ENCODE measurements at regions not wholly inside any gene's neighbourhood (a gene's known extent, or its start where the extent isn't known, plus 50 kb on each side); places are given as distances from the start of the nearest gene placed in this dataset.

DNA sequence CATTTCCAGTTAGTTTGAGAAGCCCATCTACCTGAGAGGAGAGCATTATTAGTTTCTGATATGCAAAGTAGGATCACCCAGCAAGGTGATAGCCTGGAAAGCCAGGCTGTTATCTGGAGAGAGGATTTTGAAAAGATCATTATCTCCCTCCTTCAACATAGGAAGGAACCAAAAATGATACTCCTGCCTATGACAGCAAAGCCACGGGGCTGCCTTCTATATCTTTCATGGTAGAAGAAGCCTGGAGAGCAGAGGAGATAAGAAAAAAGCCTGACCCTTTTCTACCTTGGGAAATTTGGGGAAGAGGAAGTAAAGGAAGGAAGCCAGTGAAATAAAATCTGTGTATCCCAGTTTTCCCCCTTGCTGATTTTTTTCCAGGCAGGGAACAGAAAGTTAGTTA lies 205.5 kb downstream of the MFSD1 start:
- H3K9me3 ChIP-seq, result no peaks in the 10 kb centered on the region
- no peak for TF ChIP-seq MEF2A (IDR thresholded peaks at IDR 0.05; ENCODE audit: borderline replicate concordance, low read depth)
- TF ChIP-seq, protein P1, sequence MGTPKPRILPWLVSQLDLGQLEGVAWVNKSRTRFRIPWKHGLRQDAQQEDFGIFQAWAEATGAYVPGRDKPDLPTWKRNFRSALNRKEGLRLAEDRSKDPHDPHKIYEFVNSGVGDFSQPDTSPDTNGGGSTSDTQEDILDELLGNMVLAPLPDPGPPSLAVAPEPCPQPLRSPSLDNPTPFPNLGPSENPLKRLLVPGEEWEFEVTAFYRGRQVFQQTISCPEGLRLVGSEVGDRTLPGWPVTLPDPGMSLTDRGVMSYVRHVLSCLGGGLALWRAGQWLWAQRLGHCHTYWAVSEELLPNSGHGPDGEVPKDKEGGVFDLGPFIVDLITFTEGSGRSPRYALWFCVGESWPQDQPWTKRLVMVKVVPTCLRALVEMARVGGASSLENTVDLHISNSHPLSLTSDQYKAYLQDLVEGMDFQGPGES (IDR thresholded peaks at IDR 0.05; ENCODE audit: low read depth, low read length), result no peak
- TF ChIP-seq, protein P2, sequence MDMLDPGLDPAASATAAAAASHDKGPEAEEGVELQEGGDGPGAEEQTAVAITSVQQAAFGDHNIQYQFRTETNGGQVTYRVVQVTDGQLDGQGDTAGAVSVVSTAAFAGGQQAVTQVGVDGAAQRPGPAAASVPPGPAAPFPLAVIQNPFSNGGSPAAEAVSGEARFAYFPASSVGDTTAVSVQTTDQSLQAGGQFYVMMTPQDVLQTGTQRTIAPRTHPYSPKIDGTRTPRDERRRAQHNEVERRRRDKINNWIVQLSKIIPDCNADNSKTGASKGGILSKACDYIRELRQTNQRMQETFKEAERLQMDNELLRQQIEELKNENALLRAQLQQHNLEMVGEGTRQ (IDR thresholded peaks at IDR 0.05; ENCODE audit: borderline replicate concordance, low read depth, low read length), result no peak
- TF ChIP-seq SMC3 (IDR thresholded peaks at IDR 0.05; ENCODE audit: low read depth, low read length), result no peak
- TF ChIP-seq FOXJ3 (CRISPR knock-in tag; IDR thresholded peaks at IDR 0.05), result no peak
- TF ChIP-seq RXRA (IDR thresholded peaks at IDR 0.05; ENCODE audit: borderline replicate concordance, low read depth), result no peak
- no peak overlapping the region for H3K9ac ChIP-seq
- H3K27ac ChIP-seq (ENCODE audit: low read depth in 2 of 2, low read length in 1 of 2), result no peak overlapping the region
- H3K4me3 ChIP-seq (ENCODE audit: low read depth in 2 of 2, low read length in 1 of 2), result no peak overlapping the region
- ChIA-PET POLR2A (no interaction called here), CTCF (no interaction called here)
- no peaks in the 10 kb centered on the region for H3K27me3 ChIP-seq (ENCODE audit: insufficient read depth)
- peaks cover 0 to 10% of the 10 kb centered on the region in 2 experiments; a peak in 3 of 4 replicates for H3K4me1 ChIP-seq (ENCODE audit: control insufficient read depth in 1 of 2, insufficient read depth in 2 of 2, low read depth in 1 of 2, low read length in 1 of 2)
- H4K20me1 ChIP-seq (ENCODE audit: insufficient read depth), result no peaks in the 10 kb centered on the region
- no peaks in the 10 kb centered on the region for H3F3A ChIP-seq (replicated peaks; ENCODE audit: insufficient read depth)
- H3K4me2 ChIP-seq, result no peak overlapping the region
- H2AFZ ChIP-seq (ENCODE audit: low read depth), result no peak overlapping the region
- no peaks in the 10 kb centered on the region for H3K36me3 ChIP-seq (replicated peaks in 1 of 2; ENCODE audit: control insufficient read depth in 1 of 2, insufficient read depth in 2 of 2, low read length in 1 of 2)
- no peak for DNase-seq
- H3K79me2 ChIP-seq (ENCODE audit: insufficient read depth), result no peaks in the 10 kb centered on the region
- no peaks in the 10 kb centered on the region for H3K9me2 ChIP-seq
- WGBS (ENCODE audit: low lambda C conversion rate), result 56% methylated on average over 1 of the region's 1 CpG

DNA sequence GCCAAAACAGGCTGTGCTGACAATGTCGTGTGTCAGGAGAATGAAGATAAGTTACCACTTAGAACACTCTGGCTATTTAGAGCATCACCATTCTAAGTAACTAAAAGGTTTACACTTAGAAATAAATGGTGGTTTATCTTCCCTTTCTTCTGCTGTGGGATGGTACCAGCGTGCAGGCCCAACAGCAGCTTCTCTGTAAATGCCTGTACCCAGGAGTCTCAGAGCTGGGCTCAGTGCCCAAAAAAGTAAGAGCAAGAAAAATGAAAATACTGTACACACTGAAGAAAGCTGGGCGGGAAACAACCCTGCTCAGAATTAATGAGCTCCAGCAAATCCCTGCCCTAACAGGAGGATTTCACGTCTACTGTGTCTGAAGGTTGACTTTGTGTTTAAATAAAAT lies 206.5 kb downstream of the MFSD1 start:
- H3K27ac ChIP-seq (ENCODE audit: low read depth in 2 of 2, low read length in 1 of 2), result no peak overlapping the region
- H3K36me3 ChIP-seq (replicated peaks in 1 of 2; ENCODE audit: control insufficient read depth in 1 of 2, insufficient read depth in 2 of 2, low read length in 1 of 2), result no peaks in the 10 kb centered on the region
- H2AFZ ChIP-seq (ENCODE audit: low read depth), result no peak overlapping the region
- no peaks in the 10 kb centered on the region for H3K9me2 ChIP-seq
- H3K79me2 ChIP-seq (ENCODE audit: insufficient read depth), result no peaks in the 10 kb centered on the region
- H3F3A ChIP-seq (replicated peaks; ENCODE audit: insufficient read depth), result no peaks in the 10 kb centered on the region
- no peak overlapping the region for H3K4me2 ChIP-seq
- no peaks in the 10 kb centered on the region for H3K9me3 ChIP-seq
- ChIA-PET POLR2A (interaction anchor here (0.7 kb wide), 1 partner anchor 1759 kb away, joined by 3 read pairs; no protein-coding TSS in a partner anchor), CTCF (interaction anchor here (1.0 kb wide), 1 partner anchor 30 kb away, joined by 3 read pairs; no protein-coding TSS in a partner anchor)
- no peak for DNase-seq
- no peaks in the 10 kb centered on the region for H4K20me1 ChIP-seq (ENCODE audit: insufficient read depth)
- H3K4me1 ChIP-seq (ENCODE audit: control insufficient read depth in 1 of 2, insufficient read depth in 2 of 2, low read depth in 1 of 2, low read length in 1 of 2), result peaks cover 0 to 10% of the 10 kb centered on the region in 2 experiments; a peak in 3 of 4 replicates
- H3K4me3 ChIP-seq (ENCODE audit: low read depth in 2 of 2, low read length in 1 of 2), result no peak overlapping the region
- H3K27me3 ChIP-seq (ENCODE audit: insufficient read depth), result no peaks in the 10 kb centered on the region
- WGBS (ENCODE audit: low lambda C conversion rate), result 43% methylated on average over 4 of the region's 4 CpGs
- H3K9ac ChIP-seq, result no peak overlapping the region
- TF ChIP-seq MXI1 (IDR thresholded peaks at IDR 0.05; ENCODE audit: low read depth, low read length) (no peak), ELF1 (IDR thresholded peaks at IDR 0.05) (no peak), EZH2phosphoT487 (IDR thresholded peaks at IDR 0.05; ENCODE audit: borderline replicate concordance, low read depth) (no peak), TEAD4 (IDR thresholded peaks at IDR 0.05; ENCODE audit: borderline replicate concordance, insufficient read depth) (no peak), FOXM1 (IDR thresholded peaks at IDR 0.05; ENCODE audit: low read depth) (no peak), RXRA (IDR thresholded peaks at IDR 0.05; ENCODE audit: borderline replicate concordance, low read depth) (no peak), GATA2 (CRISPR knock-in tag; IDR thresholded peaks at IDR 0.05) (no peak), TCF12 (IDR thresholded peaks at IDR 0.05) (no peak), TAF1 (IDR thresholded peaks at IDR 0.05; ENCODE audit: borderline replicate concordance, low read depth, low read length) (no peak), SIN3A (IDR thresholded peaks at IDR 0.05; ENCODE audit: borderline replicate concordance, low read depth, low read length) (no peak), CHD2 (IDR thresholded peaks at IDR 0.05; ENCODE audit: low read length, partially characterized antibody) (no peak)
- TF ChIP-seq, protein P3, sequence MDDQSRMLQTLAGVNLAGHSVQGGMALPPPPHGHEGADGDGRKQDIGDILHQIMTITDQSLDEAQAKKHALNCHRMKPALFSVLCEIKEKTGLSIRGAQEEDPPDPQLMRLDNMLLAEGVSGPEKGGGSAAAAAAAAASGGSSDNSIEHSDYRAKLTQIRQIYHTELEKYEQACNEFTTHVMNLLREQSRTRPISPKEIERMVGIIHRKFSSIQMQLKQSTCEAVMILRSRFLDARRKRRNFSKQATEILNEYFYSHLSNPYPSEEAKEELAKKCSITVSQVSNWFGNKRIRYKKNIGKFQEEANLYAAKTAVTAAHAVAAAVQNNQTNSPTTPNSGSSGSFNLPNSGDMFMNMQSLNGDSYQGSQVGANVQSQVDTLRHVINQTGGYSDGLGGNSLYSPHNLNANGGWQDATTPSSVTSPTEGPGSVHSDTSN (IDR thresholded peaks at IDR 0.05), result no peak
- TF ChIP-seq, protein P4, sequence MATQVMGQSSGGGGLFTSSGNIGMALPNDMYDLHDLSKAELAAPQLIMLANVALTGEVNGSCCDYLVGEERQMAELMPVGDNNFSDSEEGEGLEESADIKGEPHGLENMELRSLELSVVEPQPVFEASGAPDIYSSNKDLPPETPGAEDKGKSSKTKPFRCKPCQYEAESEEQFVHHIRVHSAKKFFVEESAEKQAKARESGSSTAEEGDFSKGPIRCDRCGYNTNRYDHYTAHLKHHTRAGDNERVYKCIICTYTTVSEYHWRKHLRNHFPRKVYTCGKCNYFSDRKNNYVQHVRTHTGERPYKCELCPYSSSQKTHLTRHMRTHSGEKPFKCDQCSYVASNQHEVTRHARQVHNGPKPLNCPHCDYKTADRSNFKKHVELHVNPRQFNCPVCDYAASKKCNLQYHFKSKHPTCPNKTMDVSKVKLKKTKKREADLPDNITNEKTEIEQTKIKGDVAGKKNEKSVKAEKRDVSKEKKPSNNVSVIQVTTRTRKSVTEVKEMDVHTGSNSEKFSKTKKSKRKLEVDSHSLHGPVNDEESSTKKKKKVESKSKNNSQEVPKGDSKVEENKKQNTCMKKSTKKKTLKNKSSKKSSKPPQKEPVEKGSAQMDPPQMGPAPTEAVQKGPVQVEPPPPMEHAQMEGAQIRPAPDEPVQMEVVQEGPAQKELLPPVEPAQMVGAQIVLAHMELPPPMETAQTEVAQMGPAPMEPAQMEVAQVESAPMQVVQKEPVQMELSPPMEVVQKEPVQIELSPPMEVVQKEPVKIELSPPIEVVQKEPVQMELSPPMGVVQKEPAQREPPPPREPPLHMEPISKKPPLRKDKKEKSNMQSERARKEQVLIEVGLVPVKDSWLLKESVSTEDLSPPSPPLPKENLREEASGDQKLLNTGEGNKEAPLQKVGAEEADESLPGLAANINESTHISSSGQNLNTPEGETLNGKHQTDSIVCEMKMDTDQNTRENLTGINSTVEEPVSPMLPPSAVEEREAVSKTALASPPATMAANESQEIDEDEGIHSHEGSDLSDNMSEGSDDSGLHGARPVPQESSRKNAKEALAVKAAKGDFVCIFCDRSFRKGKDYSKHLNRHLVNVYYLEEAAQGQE (IDR thresholded peaks at IDR 0.05; ENCODE audit: low read depth, low read length), result no peak
- TF ChIP-seq, protein P2 (IDR thresholded peaks at IDR 0.05; ENCODE audit: borderline replicate concordance, low read depth, low read length), result no peak
- TF ChIP-seq, protein P1 (IDR thresholded peaks at IDR 0.05; ENCODE audit: low read depth, low read length), result no peak
